AG04449 (cell line): ENCODE measurements at regions not wholly inside any gene's neighbourhood (a gene's known extent, or its start where the extent isn't known, plus 50 kb on each side); places are given as distances from the start of the nearest gene placed in this dataset.
"Not testable (repeated sequence)": the region's sequence is repeated elsewhere in the genome, so short reads cannot be mapped to it uniquely, and the experiment has no call there.

Source experiments
- CTCF ChIA-PET: fragments of 350-600 bp; formaldehyde crosslinking; extraction: SDS; loops from one replicate; lab custom pipeline; 2021; ENCODE audit warnings: antibody characterized with exemption; lab: Yijun Ruan, JAX
- POLR2A ChIA-PET: fragments of 400-600, 350-600 bp; formaldehyde crosslinking; extraction: SDS; loops from one replicate; lab custom pipeline; 2020; ENCODE audit warnings: antibody characterized with exemption, inconsistent platforms; lab: Yijun Ruan, JAX
- DNase-seq: peaks from one replicate; pipeline ENCODE4 v3.0.0-alpha.2; 2010; ENCODE audit warnings: low read depth, low spot score
- H3K4me3 ChIP-seq: 2 replicates; pipeline ENCODE4 v1.5.1; 2011; ENCODE audit warnings: low read depth, mild to moderate bottlenecking, control low read depth, low read length
- TF ChIP-seq, protein P1 (sequence below): IDR thresholded peaks from one replicate; pipeline ENCODE4 v1.5.1; 2011; ENCODE audit warnings: mild to moderate bottlenecking, moderate library complexity, low read length, control low read depth, inconsistent platforms; ENCODE audit not compliant: insufficient read depth; ENCODE audit errors: missing control alignments

DNA sequence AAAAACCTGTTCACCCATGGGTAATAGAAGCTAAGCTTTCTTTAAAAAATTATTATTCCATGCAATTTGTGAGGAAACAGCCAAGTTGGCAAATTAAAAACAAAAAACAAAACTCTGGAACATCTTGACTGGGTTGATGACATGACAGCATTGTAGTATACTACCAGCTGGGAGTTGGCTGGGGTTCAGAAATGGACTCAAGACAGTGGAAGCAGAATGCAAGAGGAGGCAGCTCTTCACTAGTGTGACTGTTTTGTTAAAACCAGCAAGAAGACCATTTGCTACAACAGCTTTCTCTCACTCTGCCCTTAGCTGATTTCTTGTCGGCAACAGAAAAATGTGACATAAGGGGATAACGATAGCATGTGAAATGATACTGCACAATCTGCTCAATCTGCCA is 1298.9 kb upstream of the ADGRL4 start:
- TF ChIP-seq, protein P1, sequence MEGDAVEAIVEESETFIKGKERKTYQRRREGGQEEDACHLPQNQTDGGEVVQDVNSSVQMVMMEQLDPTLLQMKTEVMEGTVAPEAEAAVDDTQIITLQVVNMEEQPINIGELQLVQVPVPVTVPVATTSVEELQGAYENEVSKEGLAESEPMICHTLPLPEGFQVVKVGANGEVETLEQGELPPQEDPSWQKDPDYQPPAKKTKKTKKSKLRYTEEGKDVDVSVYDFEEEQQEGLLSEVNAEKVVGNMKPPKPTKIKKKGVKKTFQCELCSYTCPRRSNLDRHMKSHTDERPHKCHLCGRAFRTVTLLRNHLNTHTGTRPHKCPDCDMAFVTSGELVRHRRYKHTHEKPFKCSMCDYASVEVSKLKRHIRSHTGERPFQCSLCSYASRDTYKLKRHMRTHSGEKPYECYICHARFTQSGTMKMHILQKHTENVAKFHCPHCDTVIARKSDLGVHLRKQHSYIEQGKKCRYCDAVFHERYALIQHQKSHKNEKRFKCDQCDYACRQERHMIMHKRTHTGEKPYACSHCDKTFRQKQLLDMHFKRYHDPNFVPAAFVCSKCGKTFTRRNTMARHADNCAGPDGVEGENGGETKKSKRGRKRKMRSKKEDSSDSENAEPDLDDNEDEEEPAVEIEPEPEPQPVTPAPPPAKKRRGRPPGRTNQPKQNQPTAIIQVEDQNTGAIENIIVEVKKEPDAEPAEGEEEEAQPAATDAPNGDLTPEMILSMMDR: no peak
- POLR2A ChIA-PET: no interaction called here
- no peak for DNase-seq
- CTCF ChIA-PET: no interaction called here
- no peak overlapping the region for H3K4me3 ChIP-seq

DNA sequence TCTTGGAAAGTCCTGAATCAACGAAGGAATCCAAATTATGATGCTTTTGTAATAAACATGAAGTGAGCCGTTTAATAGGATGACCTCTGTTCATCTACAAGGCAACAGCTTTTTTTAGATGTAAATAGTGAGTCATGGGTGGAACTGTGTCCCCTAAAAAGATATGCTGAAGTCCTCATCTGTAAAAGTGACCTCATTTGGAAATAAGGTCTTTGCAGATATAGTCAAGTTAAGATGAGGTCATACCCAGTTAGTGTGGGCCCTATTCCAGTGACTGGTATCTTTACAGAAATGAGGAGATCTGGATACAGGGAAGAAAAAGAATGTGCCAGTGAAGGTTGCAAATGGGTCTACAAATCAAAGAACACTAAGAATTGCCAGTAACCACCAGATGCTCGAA is 1287.3 kb upstream of the ADGRL4 start:
- no peak overlapping the region for H3K4me3 ChIP-seq
- DNase-seq: no peak
- POLR2A ChIA-PET: no interaction called here
- CTCF ChIA-PET: no interaction called here
- TF ChIP-seq, protein P1: no peak

DNA sequence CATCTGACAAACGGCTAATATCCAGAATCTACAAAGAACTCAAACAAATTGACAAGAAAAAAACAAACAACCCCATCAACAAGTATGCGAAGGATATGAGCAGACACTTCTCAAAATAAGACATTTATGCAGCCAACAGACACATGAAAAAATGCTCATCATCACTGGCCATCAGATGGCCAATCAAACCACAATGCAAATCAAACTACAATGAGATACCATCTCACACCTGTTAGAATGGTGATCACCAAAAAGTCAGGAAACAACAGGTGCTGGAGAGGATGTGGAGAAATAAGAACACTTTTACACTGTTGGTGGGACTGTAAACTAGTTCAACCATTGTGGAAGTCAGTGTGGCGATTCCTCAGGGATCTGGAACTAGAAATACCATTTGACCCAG is 1282.2 kb upstream of the ADGRL4 start:
- CTCF ChIA-PET, POLR2A ChIA-PET: not testable (repeated sequence)

DNA sequence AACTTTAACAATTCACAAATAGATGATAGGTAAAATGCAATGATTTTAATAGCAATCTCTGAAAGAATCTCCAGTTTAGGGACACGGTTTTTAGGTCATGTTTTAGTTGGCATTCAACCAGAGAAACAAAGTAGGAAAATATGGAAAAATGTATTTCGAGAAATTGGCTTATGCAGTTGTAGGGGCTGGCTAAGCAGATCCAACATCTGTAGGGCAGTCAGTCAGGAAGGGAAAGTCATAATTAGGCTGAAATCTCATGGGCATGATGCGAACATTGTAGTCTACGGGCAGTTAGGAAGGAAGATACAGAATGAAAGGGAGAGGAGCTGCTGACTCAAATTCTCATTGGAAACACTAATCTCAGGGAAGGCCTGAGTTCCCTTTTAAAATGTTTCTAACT is 1276.0 kb upstream of the ADGRL4 start:
- CTCF ChIA-PET: no interaction called here
- TF ChIP-seq, protein P1: no peak
- POLR2A ChIA-PET: no interaction called here
- no peak for DNase-seq
- no peak overlapping the region for H3K4me3 ChIP-seq

More for the DNA sequence above, 1282.2 kb upstream of the ADGRL4 start:
- not testable (repeated sequence) for DNase-seq, H3K4me3 ChIP-seq

DNA sequence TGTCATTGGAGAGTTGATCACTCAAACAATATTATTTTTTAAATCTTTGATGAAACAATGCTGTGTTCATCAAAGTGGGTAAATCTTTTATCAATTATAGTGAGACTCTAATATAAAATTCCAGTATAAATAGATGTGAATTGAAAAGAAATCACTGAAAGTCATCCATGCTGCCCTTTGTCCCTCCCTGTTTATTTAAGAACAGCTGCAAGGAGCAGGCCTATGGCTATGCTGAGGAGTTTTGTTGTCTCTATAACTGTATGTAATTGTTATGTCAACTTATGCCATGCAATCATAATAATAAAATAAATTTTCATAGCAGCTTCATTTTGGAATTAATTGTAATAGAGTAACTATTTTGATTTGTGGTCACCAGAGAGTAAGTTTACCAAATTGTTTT is 1272.4 kb upstream of the ADGRL4 start:
- H3K4me3 ChIP-seq: no peak overlapping the region
- TF ChIP-seq, protein P1: no peak
- ChIA-PET POLR2A (no interaction called here), CTCF (no interaction called here)
- no peak for DNase-seq

DNA sequence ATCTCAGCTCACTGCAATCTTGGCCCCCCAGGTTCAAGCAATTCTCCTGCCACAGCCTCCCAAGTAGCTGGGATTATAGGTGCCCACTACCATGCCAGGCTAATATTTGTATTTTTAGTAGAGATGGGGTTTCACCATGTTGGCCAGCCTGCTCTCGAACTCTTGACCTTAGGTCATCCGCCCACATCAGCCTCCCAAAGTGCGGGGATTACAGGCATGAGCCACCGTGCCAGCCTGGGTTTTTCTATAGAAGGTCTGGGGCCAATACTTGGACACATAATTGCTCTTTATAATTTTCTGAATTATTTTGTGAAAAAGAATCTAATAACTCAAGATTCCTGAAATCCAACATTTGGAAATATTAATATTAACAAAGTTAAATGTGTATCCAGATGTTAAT is 1267.7 kb upstream of the ADGRL4 start:
- TF ChIP-seq, protein P1: no peak
- ChIA-PET CTCF (no interaction called here), POLR2A (no interaction called here)
- DNase-seq: no peak
- H3K4me3 ChIP-seq: no peak overlapping the region

DNA sequence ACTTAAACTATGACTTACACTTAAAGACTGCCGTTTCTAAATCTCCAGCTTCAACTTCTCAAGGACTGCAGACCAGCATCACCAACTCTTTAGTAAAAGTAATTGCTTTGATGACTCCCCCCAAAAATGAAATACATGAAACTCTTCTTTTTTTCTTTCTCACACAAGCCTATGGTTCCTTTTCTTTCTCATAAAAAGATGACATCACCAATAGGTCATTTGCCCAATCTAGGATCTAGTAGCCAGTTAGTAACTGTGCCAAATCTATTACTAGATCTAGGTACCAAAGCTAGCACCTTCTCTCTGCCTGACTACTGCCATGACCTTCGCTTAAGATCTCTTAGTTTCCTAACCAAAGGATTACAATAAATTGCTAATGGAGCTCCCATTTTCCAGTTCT is 1266.0 kb upstream of the ADGRL4 start:
- ChIA-PET POLR2A (no interaction called here), CTCF (no interaction called here)
- TF ChIP-seq, protein P1: no peak
- DNase-seq: no peak
- H3K4me3 ChIP-seq: no peak overlapping the region
